ENCODE measurements at regions not wholly inside any gene's neighbourhood (a gene's known extent, or its start where the extent isn't known, plus 50 kb on each side); places are given as distances from the start of the nearest gene placed in this dataset.

DNA sequence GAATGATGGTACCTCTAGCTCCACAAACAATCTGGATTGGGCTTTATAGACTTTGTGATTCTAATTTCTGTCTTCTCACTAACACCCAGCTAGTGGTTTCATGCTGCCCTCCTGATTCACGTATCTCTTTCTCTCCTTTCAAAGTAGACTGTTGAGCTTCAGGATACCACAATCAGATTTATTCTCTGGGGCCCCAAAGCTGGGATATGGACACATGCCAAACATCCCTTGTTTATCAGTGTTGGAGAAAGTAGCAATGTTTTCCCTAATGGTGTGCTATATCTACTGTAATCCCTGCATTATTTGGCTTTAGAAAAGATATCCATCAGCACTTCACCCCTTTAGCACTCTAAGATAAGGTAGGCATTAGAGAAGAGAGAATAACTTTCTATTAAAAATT is 361.0 kb downstream of the FGF10 start:
- TF ChIP-seq CTCF (IDR thresholded peaks at IDR 0.05) = no peak
- DNase-seq = no peak
- Histone ChIP-seq H3K27me3 (ENCODE audit: control insufficient read depth in 1 of 2, insufficient read depth in 2 of 2, low read length in 2 of 2) (no peaks in the 10 kb centered on the region), H3K27ac (ENCODE audit: low read depth in 1 of 2, low read length in 2 of 2) (no peak overlapping the region), H3K4me3 (ENCODE audit: low read length) (no peak overlapping the region), H3K36me3 (ENCODE audit: insufficient read depth, low read length) (no peaks in the 10 kb centered on the region), H3K4me1 (ENCODE audit: insufficient read depth, low read length) (no peaks in the 10 kb centered on the region), H3K9me3 (ENCODE audit: control insufficient read depth in 1 of 2, insufficient read depth in 1 of 2, low read length in 2 of 2) (no peaks in the 10 kb centered on the region)
- ATAC-seq (ENCODE audit: poor library complexity) = no peak
- no peaks in the 10 kb centered on the region for H3K27me3 Mint-ChIP-seq
- ChIA-PET POLR2A (no interaction called here), CTCF (no interaction called here)
- H3K36me3 Mint-ChIP-seq (ENCODE audit: low read depth) = no peaks in the 10 kb centered on the region
- H3K4me3 Mint-ChIP-seq = no peak overlapping the region
- intact Hi-C loops (cut with DNase I, micrococcal nuclease) = no loop called here
- no peaks in the 10 kb centered on the region for H3K4me1 Mint-ChIP-seq (ENCODE audit: low read depth)
- no peak overlapping the region for H3K27ac Mint-ChIP-seq
- peaks cover 2% of the 10 kb centered on the region for H3K9me3 Mint-ChIP-seq

GRCh38 chr5:44022622-44023021 is 366.6 kb downstream of the FGF10 start:
- no peaks in the 10 kb centered on the region for H3K27me3 Mint-ChIP-seq
- peaks cover 5% of the 10 kb centered on the region for H3K9me3 Mint-ChIP-seq
- no peak overlapping the region for H3K27ac Mint-ChIP-seq
- H3K9me3 ChIP-seq (ENCODE audit: control insufficient read depth in 1 of 2, insufficient read depth in 1 of 2, low read length in 2 of 2) = no peaks in the 10 kb centered on the region
- TF ChIP-seq CTCF (IDR thresholded peaks at IDR 0.05) = no peak
- no peaks in the 10 kb centered on the region for H3K36me3 ChIP-seq (ENCODE audit: insufficient read depth, low read length)
- ATAC-seq (ENCODE audit: poor library complexity) (no peak), DNase-seq (no peak)
- H3K4me1 ChIP-seq (ENCODE audit: insufficient read depth, low read length) = no peaks in the 10 kb centered on the region
- no peak overlapping the region for H3K4me3 ChIP-seq (ENCODE audit: low read length)
- H3K4me1 Mint-ChIP-seq (ENCODE audit: low read depth) = no peaks in the 10 kb centered on the region
- CTCF ChIA-PET = no interaction called here
- no peaks in the 10 kb centered on the region for H3K36me3 Mint-ChIP-seq (ENCODE audit: low read depth)
- POLR2A ChIA-PET = no interaction called here
- intact Hi-C loops (cut with DNase I, micrococcal nuclease) = no loop called here
- H3K27me3 ChIP-seq (ENCODE audit: control insufficient read depth in 1 of 2, insufficient read depth in 2 of 2, low read length in 2 of 2) = no peaks in the 10 kb centered on the region
- H3K27ac ChIP-seq (ENCODE audit: low read depth in 1 of 2, low read length in 2 of 2) = no peak overlapping the region
- H3K4me3 Mint-ChIP-seq = no peak overlapping the region

GRCh38 chr5:44011518-44011917 is 377.7 kb downstream of the FGF10 start:
- no peaks in the 10 kb centered on the region for H3K4me1 ChIP-seq (ENCODE audit: insufficient read depth, low read length)
- H3K27ac Mint-ChIP-seq = no peak overlapping the region
- intact Hi-C loops (cut with DNase I, micrococcal nuclease) = no loop called here
- POLR2A ChIA-PET = no interaction called here
- H3K27ac ChIP-seq (ENCODE audit: low read depth in 1 of 2, low read length in 2 of 2) = no peak overlapping the region
- H3K27me3 ChIP-seq (ENCODE audit: control insufficient read depth in 1 of 2, insufficient read depth in 2 of 2, low read length in 2 of 2) = no peaks in the 10 kb centered on the region
- H3K9me3 ChIP-seq (ENCODE audit: control insufficient read depth in 1 of 2, insufficient read depth in 1 of 2, low read length in 2 of 2) = peaks cover 0 to 11% of the 10 kb centered on the region in 2 experiments
- H3K4me3 ChIP-seq (ENCODE audit: low read length) = no peak overlapping the region
- ATAC-seq (ENCODE audit: poor library complexity) (no peak), DNase-seq (no peak)
- CTCF ChIA-PET = no interaction called here
- TF ChIP-seq CTCF (IDR thresholded peaks at IDR 0.05) = no peak
- H3K4me3 Mint-ChIP-seq = no peak overlapping the region
- H3K4me1 Mint-ChIP-seq (ENCODE audit: low read depth) = no peaks in the 10 kb centered on the region
- H3K27me3 Mint-ChIP-seq = no peaks in the 10 kb centered on the region
- H3K9me3 Mint-ChIP-seq = peaks cover 14% of the 10 kb centered on the region
- no peaks in the 10 kb centered on the region for H3K36me3 Mint-ChIP-seq (ENCODE audit: low read depth)
- H3K36me3 ChIP-seq (ENCODE audit: insufficient read depth, low read length) = no peaks in the 10 kb centered on the region
